ENCODE measurements at regions not wholly inside any gene's neighbourhood (a gene's known extent, or its start where the extent isn't known, plus 50 kb on each side); places are given as distances from the start of the nearest gene placed in this dataset.

- TF ChIP-seq POLR2A (IDR thresholded peaks at IDR 0.05) (no peak), CTCF (IDR thresholded peaks at IDR 0.05) (no peak)
Observed at GRCh38 chr7:46233585-46234329, 312.7 kb upstream of the IGFBP3 start.

All from adrenal gland (tissue), 5 donors.